ENCODE measurements at regions not wholly inside any gene's neighbourhood (a gene's known extent, or its start where the extent isn't known, plus 50 kb on each side); places are given as distances from the start of the nearest gene placed in this dataset.

- no peak for DNase-seq (ENCODE audit: low read depth)
Measured at GRCh38 chr7:94109556-94109955, 105.4 kb upstream of the BET1 start.

GRCh38 chr7:94111009-94111408 lies 106.9 kb upstream of the BET1 start:
- DNase-seq (ENCODE audit: low read depth), result no peak

- peak; percentile 67 for DNase-seq (ENCODE audit: low read depth)
Measured at GRCh38 chr7:94115316-94115715, 111.2 kb upstream of the BET1 start.

GRCh38 chr7:94123136-94123535 lies 119.0 kb upstream of the BET1 start:
- peak; percentile 17 for DNase-seq (ENCODE audit: low read depth)

- DNase-seq (ENCODE audit: low read depth), result no peak
Measured at GRCh38 chr7:94127026-94127425, 122.9 kb upstream of the BET1 start.

GRCh38 chr7:94128072-94128471 lies 123.9 kb upstream of the BET1 start:
- DNase-seq (ENCODE audit: low read depth), result no peak

- DNase-seq (ENCODE audit: low read depth), result peak; percentile 96
Measured at GRCh38 chr7:94129443-94130140, 125.4 kb upstream of the BET1 start.

GRCh38 chr7:94130716-94131115 lies 126.6 kb upstream of the BET1 start:
- peak; percentile 50 for DNase-seq (ENCODE audit: low read depth)

- DNase-seq (ENCODE audit: low read depth), result peak; percentile 39
Measured at GRCh38 chr7:94133460-94133859, 129.3 kb upstream of the BET1 start.

- no peak for DNase-seq (ENCODE audit: low read depth)
Measured at GRCh38 chr7:94135180-94135579, 131.0 kb upstream of the BET1 start.

GRCh38 chr7:94142281-94142680 lies 138.1 kb upstream of the BET1 start:
- no peak for DNase-seq (ENCODE audit: low read depth)

GRCh38 chr7:94145602-94146001 lies 141.4 kb upstream of the BET1 start:
- DNase-seq (ENCODE audit: low read depth), result no peak

GRCh38 chr7:94146408-94146807 lies 142.3 kb upstream of the BET1 start:
- peak; percentile 72 for DNase-seq (ENCODE audit: low read depth)

- DNase-seq (ENCODE audit: low read depth), result no peak
Measured at GRCh38 chr7:94149789-94150545, 145.8 kb upstream of the BET1 start.

GRCh38 chr7:94154182-94154581 lies 150.0 kb upstream of the BET1 start:
- DNase-seq (ENCODE audit: low read depth), result no peak

GRCh38 chr7:94154858-94155257 lies 150.7 kb upstream of the BET1 start:
- no peak for DNase-seq (ENCODE audit: low read depth)

GRCh38 chr7:94157659-94158306 lies 153.6 kb upstream of the BET1 start:
- DNase-seq (ENCODE audit: low read depth), result peak; percentile 66

- DNase-seq (ENCODE audit: low read depth), result no peak
Measured at GRCh38 chr7:94160719-94161435, 156.7 kb upstream of the BET1 start.

GRCh38 chr7:94161476-94161875 lies 157.3 kb upstream of the BET1 start:
- no peak for DNase-seq (ENCODE audit: low read depth)

GRCh38 chr7:94169682-94170081 lies 165.5 kb upstream of the BET1 start:
- DNase-seq (ENCODE audit: low read depth), result no peak

- DNase-seq (ENCODE audit: low read depth), result peak; percentile 30
Measured at GRCh38 chr7:94170836-94171235, 166.7 kb upstream of the BET1 start.

GRCh38 chr7:94173436-94173835 lies 169.3 kb upstream of the BET1 start:
- no peak for DNase-seq (ENCODE audit: low read depth)
